Effector memory CD8-positive, alpha-beta T cell (primary cell): ENCODE measurements at regions not wholly inside any gene's neighbourhood (a gene's known extent, or its start where the extent isn't known, plus 50 kb on each side); places are given as distances from the start of the nearest gene placed in this dataset.
A peak's percentile ranks its signal among the peaks of the same experiment; 100 is the strongest.

Experiments used
- ATAC-seq: fragments of 150-1000 bp; cut with Tn5 transposase; replicated peaks from 2 replicates; pipeline ENCODE4 v1.10.0; 2021; ENCODE audit warnings: mild to moderate bottlenecking, moderate library complexity
- DNase-seq, 3 experiments: peaks; one replicate each; pipeline ENCODE4 v3.0.0; 2021
- H3K27ac Mint-ChIP-seq, 2 donors: one replicate each; pipeline ENCODE4 v1.8.0; 2022; ENCODE audit warnings: mild to moderate bottlenecking in 2 of 2, mixed read lengths in 2 of 2, moderate library complexity in 2 of 2
- H3K27me3 Mint-ChIP-seq, 2 donors: one replicate each; pipeline ENCODE4 v1.8.0; 2022; ENCODE audit warnings: mixed read lengths in 2 of 2
- H3K36me3 Mint-ChIP-seq: one replicate; pipeline ENCODE4 v1.8.0; 2022; ENCODE audit warnings: mild to moderate bottlenecking, moderate library complexity, mixed read lengths; ENCODE audit not compliant: insufficient read depth
- H3K4me1 Mint-ChIP-seq, 2 donors: one replicate each; pipeline ENCODE4 v1.8.0; 2022; ENCODE audit warnings: low read depth in 2 of 2, mixed read lengths in 2 of 2
- H3K4me3 Mint-ChIP-seq, 2 donors: one replicate each; pipeline ENCODE4 v1.8.0; 2022; ENCODE audit warnings: mild to moderate bottlenecking in 2 of 2, mixed read lengths in 2 of 2, moderate library complexity in 2 of 2
- H3K9me3 Mint-ChIP-seq, 2 donors: one replicate each; pipeline ENCODE4 v1.8.0; 2022; ENCODE audit warnings: mixed read lengths in 2 of 2

GRCh38 chr17:17398188-17398942 lies 78.4 kb upstream of the MED9 start:
- peak overlapping the region in 1 of 2 donors; percentile 60 for H3K27ac Mint-ChIP-seq
- peaks cover 23 to 27% of the 10 kb centered on the region in 2 donors for H3K4me1 Mint-ChIP-seq
- DNase-seq (no peak), ATAC-seq (no peak)
- no peaks in the 10 kb centered on the region for H3K27me3 Mint-ChIP-seq
- H3K36me3 Mint-ChIP-seq: peaks cover 8% of the 10 kb centered on the region
- H3K9me3 Mint-ChIP-seq: no peaks in the 10 kb centered on the region
- no peak overlapping the region for H3K4me3 Mint-ChIP-seq

GRCh38 chr17:17398943-17399926 lies 77.6 kb upstream of the MED9 start:
- Mint-ChIP-seq H3K27ac (peak overlapping the region in 1 of 2 donors; percentile 81), H3K9me3 (no peaks in the 10 kb centered on the region), H3K4me1 (peaks cover 31 to 36% of the 10 kb centered on the region in 2 donors), H3K27me3 (no peaks in the 10 kb centered on the region), H3K4me3 (no peak overlapping the region), H3K36me3 (peaks cover 8% of the 10 kb centered on the region)
- no peak for ATAC-seq
- DNase-seq: no peak

GRCh38 chr17:17400070-17400469 lies 76.7 kb upstream of the MED9 start:
- H3K36me3 Mint-ChIP-seq: peaks cover 8% of the 10 kb centered on the region
- H3K27me3 Mint-ChIP-seq: no peaks in the 10 kb centered on the region
- no peaks in the 10 kb centered on the region for H3K9me3 Mint-ChIP-seq
- DNase-seq (no peak), ATAC-seq (no peak)
- no peak overlapping the region for H3K4me3 Mint-ChIP-seq
- H3K27ac Mint-ChIP-seq: peak overlapping the region in 1 of 2 donors; percentile 81
- peaks cover 40 to 44% of the 10 kb centered on the region in 2 donors for H3K4me1 Mint-ChIP-seq

GRCh38 chr17:17400566-17401184 lies 76.1 kb upstream of the MED9 start:
- no peaks in the 10 kb centered on the region for H3K9me3 Mint-ChIP-seq

GRCh38 chr17:17401271-17401781 lies 75.5 kb upstream of the MED9 start:
- DNase-seq: no peak
- Mint-ChIP-seq H3K27me3 (no peaks in the 10 kb centered on the region), H3K9me3 (no peaks in the 10 kb centered on the region), H3K4me3 (no peak overlapping the region), H3K4me1 (peaks cover 46 to 53% of the 10 kb centered on the region in 2 donors), H3K27ac (peak overlapping the region in 1 of 2 donors; percentile 57), H3K36me3 (peaks cover 8% of the 10 kb centered on the region)
- ATAC-seq: no peak

More at GRCh38 chr17:17400566-17401184, 76.1 kb upstream of the MED9 start:
- Mint-ChIP-seq H3K36me3 (peaks cover 8% of the 10 kb centered on the region), H3K4me3 (no peak overlapping the region), H3K27me3 (no peaks in the 10 kb centered on the region), H3K27ac (no peak overlapping the region), H3K4me1 (peaks cover 42 to 47% of the 10 kb centered on the region in 2 donors)
- ATAC-seq (no peak), DNase-seq (no peak)

- H3K27ac Mint-ChIP-seq: peak overlapping the region in 1 of 2 donors; percentile 72
- H3K27me3 Mint-ChIP-seq: no peaks in the 10 kb centered on the region
- H3K36me3 Mint-ChIP-seq: peaks cover 8% of the 10 kb centered on the region
- DNase-seq (no peak), ATAC-seq (no peak)
- no peaks in the 10 kb centered on the region for H3K9me3 Mint-ChIP-seq
- peaks cover 51 to 53% of the 10 kb centered on the region in 2 donors for H3K4me1 Mint-ChIP-seq
- peak overlapping the region; percentile 69 to 71 for H3K4me3 Mint-ChIP-seq
These were observed 74.2 kb upstream of the MED9 start for GRCh38 chr17:17402558-17402957.

GRCh38 chr17:17403065-17403464 lies 73.7 kb upstream of the MED9 start:
- H3K4me1 Mint-ChIP-seq: peaks cover 52 to 53% of the 10 kb centered on the region in 2 donors
- peak overlapping the region; percentile 70 to 77 for H3K27ac Mint-ChIP-seq
- H3K36me3 Mint-ChIP-seq: peaks cover 8% of the 10 kb centered on the region
- H3K9me3 Mint-ChIP-seq: no peaks in the 10 kb centered on the region
- ATAC-seq: no peak
- H3K27me3 Mint-ChIP-seq: no peaks in the 10 kb centered on the region
- DNase-seq: no peak
- peak overlapping the region; percentile 69 to 71 for H3K4me3 Mint-ChIP-seq

GRCh38 chr17:17403899-17404576 lies 72.8 kb upstream of the MED9 start:
- peak; percentile 97 for ATAC-seq
- Mint-ChIP-seq H3K36me3 (peaks cover 8% of the 10 kb centered on the region), H3K27ac (peak overlapping the region; percentile 70 to 77), H3K9me3 (no peaks in the 10 kb centered on the region), H3K27me3 (no peaks in the 10 kb centered on the region), H3K4me1 (peaks cover 46 to 51% of the 10 kb centered on the region in 2 donors), H3K4me3 (peak overlapping the region; percentile 69 to 71)
- peak; percentile 53 to 54 (median 54) for DNase-seq

- no peak for ATAC-seq
- Mint-ChIP-seq H3K4me1 (peaks cover 51 to 52% of the 10 kb centered on the region in 2 donors), H3K36me3 (peaks cover 5% of the 10 kb centered on the region), H3K9me3 (no peaks in the 10 kb centered on the region), H3K27ac (no peak overlapping the region), H3K27me3 (no peaks in the 10 kb centered on the region), H3K4me3 (no peak overlapping the region)
- no peak for DNase-seq
These were observed 71.1 kb upstream of the MED9 start for GRCh38 chr17:17405673-17406072.

- Mint-ChIP-seq H3K9me3 (no peaks in the 10 kb centered on the region), H3K4me3 (peak overlapping the region in 1 of 2 donors; percentile 13), H3K4me1 (peaks cover 47 to 48% of the 10 kb centered on the region in 2 donors), H3K27me3 (no peaks in the 10 kb centered on the region), H3K27ac (no peak overlapping the region), H3K36me3 (peaks cover 5% of the 10 kb centered on the region)
- ATAC-seq (no peak), DNase-seq (no peak)
These were observed 70.6 kb upstream of the MED9 start for GRCh38 chr17:17406225-17406624.

- Mint-ChIP-seq H3K4me1 (peaks cover 34 to 37% of the 10 kb centered on the region in 2 donors), H3K9me3 (no peaks in the 10 kb centered on the region), H3K27me3 (no peaks in the 10 kb centered on the region), H3K4me3 (no peak overlapping the region), H3K36me3 (no peaks in the 10 kb centered on the region), H3K27ac (no peak overlapping the region)
- ATAC-seq: no peak
- DNase-seq: no peak
These were observed 68.5 kb upstream of the MED9 start for GRCh38 chr17:17408236-17408794.

GRCh38 chr17:17410357-17410756 lies 66.4 kb upstream of the MED9 start:
- DNase-seq (no peak), ATAC-seq (no peak)
- no peak overlapping the region for H3K27ac Mint-ChIP-seq
- H3K4me3 Mint-ChIP-seq: no peak overlapping the region
- H3K9me3 Mint-ChIP-seq: no peaks in the 10 kb centered on the region
- peaks cover 6 to 8% of the 10 kb centered on the region in 2 donors for H3K27me3 Mint-ChIP-seq
- no peaks in the 10 kb centered on the region for H3K36me3 Mint-ChIP-seq
- peaks cover 14 to 16% of the 10 kb centered on the region in 2 donors for H3K4me1 Mint-ChIP-seq
